ENCODE measurements at regions not wholly inside any gene's neighbourhood (a gene's known extent, or its start where the extent isn't known, plus 50 kb on each side); places are given as distances from the start of the nearest gene placed in this dataset.

DNA sequence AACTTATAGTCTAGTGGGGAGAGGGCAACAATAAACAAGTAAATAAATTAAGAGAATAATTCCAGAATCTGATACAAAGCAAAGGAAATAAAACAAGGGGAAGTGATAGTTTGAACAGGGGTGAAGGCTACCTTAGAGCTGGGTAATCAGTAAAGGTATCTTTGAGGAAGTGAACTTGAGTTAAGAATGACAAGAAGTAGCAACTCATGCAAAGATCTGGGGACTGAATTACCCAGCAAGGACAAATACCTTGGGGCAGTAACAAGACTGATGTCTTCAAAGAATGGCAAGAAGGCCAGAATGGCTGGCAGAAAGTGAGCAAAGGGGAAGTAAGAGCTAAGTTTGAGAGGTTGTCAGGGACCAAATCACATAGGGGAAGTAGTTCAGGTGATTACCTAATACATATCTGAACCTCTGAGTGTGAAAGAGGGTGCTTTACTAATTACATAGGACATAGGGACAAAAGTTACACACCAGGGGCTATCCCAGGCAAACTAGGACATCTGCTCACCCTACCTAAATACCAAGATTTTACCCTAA lies 244.6 kb upstream of the HNRNPA3 start:
- H3K27ac ChIP-seq, result no peak overlapping the region
- H3K36me3 ChIP-seq, result no peaks in the 10 kb centered on the region
- ATAC-seq, result no peak
- H3K27me3 ChIP-seq, result peaks cover 11% of the 10 kb centered on the region
- DNase-seq, result no peak
- TF ChIP-seq, protein P1, sequence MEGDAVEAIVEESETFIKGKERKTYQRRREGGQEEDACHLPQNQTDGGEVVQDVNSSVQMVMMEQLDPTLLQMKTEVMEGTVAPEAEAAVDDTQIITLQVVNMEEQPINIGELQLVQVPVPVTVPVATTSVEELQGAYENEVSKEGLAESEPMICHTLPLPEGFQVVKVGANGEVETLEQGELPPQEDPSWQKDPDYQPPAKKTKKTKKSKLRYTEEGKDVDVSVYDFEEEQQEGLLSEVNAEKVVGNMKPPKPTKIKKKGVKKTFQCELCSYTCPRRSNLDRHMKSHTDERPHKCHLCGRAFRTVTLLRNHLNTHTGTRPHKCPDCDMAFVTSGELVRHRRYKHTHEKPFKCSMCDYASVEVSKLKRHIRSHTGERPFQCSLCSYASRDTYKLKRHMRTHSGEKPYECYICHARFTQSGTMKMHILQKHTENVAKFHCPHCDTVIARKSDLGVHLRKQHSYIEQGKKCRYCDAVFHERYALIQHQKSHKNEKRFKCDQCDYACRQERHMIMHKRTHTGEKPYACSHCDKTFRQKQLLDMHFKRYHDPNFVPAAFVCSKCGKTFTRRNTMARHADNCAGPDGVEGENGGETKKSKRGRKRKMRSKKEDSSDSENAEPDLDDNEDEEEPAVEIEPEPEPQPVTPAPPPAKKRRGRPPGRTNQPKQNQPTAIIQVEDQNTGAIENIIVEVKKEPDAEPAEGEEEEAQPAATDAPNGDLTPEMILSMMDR (IDR thresholded peaks at IDR 0.05), result no peak
- no peak overlapping the region for H3K4me3 ChIP-seq
- intact Hi-C loops (cut with DNase I), result no loop called here
- no peaks in the 10 kb centered on the region for H3K9me3 ChIP-seq
- no peaks in the 10 kb centered on the region for H3K4me1 ChIP-seq

DNA sequence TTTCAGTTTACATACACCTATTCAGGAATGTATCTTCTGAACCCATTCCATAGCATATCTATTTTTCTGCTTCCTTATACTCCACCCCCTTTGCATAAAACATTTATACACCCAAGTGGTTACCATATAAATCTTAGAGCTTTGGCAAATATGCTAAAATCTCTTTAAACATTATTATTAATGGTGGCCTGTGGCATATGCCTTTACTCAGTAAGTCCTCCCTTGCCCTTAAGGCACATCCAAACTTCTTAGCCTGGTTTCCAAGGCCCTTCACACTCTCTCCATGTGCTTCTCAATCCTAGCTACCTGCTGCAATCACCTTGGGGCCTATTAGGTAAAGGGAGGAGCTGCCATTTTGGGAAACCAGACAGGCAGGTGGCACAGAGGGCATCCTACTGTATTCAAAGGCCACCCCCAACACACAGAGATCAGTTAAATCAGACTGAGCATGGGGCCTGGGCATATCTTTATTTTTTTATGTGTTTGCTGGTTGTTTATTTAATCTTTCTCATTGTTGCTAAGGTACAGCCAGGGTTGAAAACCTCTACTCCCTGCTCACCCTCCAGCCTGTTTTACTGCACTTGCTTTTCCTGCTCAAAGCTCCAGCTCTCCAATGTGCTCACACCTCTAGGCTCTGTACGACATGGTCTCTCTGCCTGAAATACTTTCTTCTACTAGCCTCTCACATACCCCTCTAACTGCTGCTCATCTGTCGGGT lies 242.8 kb upstream of the HNRNPA3 start:
- H3K4me3 ChIP-seq, result no peak overlapping the region
- ATAC-seq (no peak), DNase-seq (no peak)
- H3K9me3 ChIP-seq, result no peaks in the 10 kb centered on the region
- H3K27ac ChIP-seq, result no peak overlapping the region
- H3K27me3 ChIP-seq, result peaks cover 12% of the 10 kb centered on the region
- H3K4me1 ChIP-seq, result no peaks in the 10 kb centered on the region
- intact Hi-C loops (cut with DNase I), result no loop called here
- no peaks in the 10 kb centered on the region for H3K36me3 ChIP-seq
- TF ChIP-seq, protein P1 (IDR thresholded peaks at IDR 0.05), result no peak

DNA sequence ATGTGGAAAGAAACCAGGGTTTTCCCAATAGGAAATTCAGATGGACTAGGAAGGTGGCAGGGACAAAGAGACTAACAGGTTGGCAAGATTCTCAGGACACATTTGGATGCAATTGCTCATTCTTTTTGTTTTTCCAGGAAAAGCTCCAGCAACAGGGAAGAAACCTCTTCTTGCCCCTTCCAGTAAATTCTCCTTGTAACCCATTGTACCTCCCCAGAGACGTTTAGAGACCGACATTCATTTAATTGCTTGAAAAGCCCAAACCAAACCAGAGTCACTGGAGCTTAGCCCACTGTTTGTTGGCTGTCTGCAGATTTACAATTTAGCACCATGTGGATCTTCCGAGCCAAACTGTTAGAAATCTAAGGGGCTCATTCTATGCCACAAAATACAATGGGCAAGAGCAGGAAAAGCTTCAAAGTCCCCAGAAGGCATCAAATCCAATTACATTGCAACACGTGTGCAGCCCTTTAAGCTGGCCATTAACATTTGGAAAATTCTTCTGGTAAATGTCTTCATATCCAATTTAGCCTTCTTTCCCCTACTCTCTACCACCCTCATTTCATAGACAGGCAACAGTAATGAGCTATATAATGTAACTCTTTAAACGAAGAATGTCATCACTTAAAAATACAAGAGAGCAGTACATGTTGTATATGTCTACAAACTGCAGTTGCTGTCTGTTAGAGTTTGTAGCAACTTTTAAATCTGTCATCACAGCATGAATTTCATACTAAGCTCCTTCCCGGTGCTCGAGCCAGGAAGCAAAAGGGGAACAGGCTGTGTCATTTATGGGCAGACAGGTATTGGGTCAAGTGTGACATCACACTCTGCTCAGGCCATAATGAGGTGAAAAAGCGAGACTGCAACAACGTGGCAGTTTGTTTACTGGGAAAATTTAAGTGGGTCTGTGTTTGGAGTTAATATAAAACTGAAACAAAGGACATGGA lies 235.6 kb upstream of the HNRNPA3 start:
- no peaks in the 10 kb centered on the region for H3K9me3 ChIP-seq
- no peak overlapping the region for H3K4me3 ChIP-seq
- intact Hi-C loops (cut with DNase I), result no loop called here
- no peaks in the 10 kb centered on the region for H3K4me1 ChIP-seq
- H3K36me3 ChIP-seq, result no peaks in the 10 kb centered on the region
- no peak for DNase-seq
- H3K27me3 ChIP-seq, result peaks cover 8% of the 10 kb centered on the region
- no peak for ATAC-seq
- TF ChIP-seq, protein P1 (IDR thresholded peaks at IDR 0.05), result no peak
- no peak overlapping the region for H3K27ac ChIP-seq

DNA sequence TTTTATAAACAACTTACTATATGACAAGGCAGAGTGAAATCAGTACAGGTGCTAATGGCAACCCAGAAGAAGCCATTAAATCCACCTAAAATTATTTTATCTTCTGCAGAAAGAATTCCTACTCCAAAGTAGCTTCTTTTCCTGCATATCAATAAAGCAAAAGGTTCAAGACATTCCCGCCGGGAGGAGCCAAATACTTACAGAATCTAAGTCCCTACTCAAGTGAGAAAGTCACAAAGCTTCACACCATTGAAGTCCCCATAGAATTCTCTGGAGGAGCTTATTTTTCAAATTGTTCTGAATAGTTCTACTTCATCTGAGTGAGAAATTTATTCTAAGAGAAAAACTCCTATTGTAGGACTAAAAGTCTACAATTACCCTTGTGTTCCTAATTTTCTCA lies 233.7 kb upstream of the HNRNPA3 start:
- H3K27ac ChIP-seq, result no peak overlapping the region
- H3K4me3 ChIP-seq, result no peak overlapping the region
- no peak for DNase-seq
- ATAC-seq, result no peak
- no peaks in the 10 kb centered on the region for H3K36me3 ChIP-seq
- H3K27me3 ChIP-seq, result no peaks in the 10 kb centered on the region
- TF ChIP-seq, protein P1 (IDR thresholded peaks at IDR 0.05), result no peak
- intact Hi-C loops (cut with DNase I), result no loop called here
- H3K4me1 ChIP-seq, result no peaks in the 10 kb centered on the region
- no peaks in the 10 kb centered on the region for H3K9me3 ChIP-seq

DNA sequence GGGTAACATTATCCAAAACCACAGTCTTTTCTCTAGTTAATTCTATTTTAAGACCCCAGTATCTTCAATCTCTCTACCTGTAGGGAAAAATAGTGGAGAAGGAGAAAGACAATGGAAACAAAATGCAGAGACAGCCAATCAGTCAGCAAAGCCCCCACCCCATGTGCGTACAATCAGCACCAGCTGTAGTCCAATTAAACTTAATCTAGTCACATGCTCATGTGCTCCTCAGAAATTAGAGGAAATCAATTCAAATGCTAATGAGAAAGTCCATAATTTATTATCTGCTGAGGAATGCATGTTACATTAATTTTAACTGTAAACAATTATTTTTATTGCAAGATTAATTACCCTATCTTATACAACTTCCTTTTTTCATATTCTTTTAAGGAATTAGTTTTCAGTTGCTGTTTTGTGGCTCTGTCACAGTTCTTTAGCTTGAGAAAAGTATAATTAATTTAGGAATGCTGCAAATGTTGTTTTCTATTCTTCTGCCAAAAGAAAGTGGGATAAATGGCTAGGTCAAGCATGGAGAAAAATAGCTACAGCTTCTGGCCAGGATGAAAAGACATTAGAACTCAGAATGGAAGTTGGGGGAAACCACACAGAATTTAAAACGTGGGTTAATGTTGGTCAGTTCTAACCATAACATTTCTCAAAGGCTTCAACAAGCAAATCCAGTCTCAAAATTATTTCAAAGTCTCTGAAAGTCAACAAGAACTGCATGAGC lies 232.4 kb upstream of the HNRNPA3 start:
- H3K4me3 ChIP-seq, result no peak overlapping the region
- no peaks in the 10 kb centered on the region for H3K27me3 ChIP-seq
- H3K9me3 ChIP-seq, result no peaks in the 10 kb centered on the region
- H3K36me3 ChIP-seq, result no peaks in the 10 kb centered on the region
- ATAC-seq, result no peak
- DNase-seq, result no peak
- no peaks in the 10 kb centered on the region for H3K4me1 ChIP-seq
- H3K27ac ChIP-seq, result no peak overlapping the region
- intact Hi-C loops (cut with DNase I), result no loop called here
- TF ChIP-seq, protein P1 (IDR thresholded peaks at IDR 0.05), result no peak

All from upper lobe of right lung (tissue), 1 donor.